ENCODE measurements at regions not wholly inside any gene's neighbourhood (a gene's known extent, or its start where the extent isn't known, plus 50 kb on each side); places are given as distances from the start of the nearest gene placed in this dataset.

DNA sequence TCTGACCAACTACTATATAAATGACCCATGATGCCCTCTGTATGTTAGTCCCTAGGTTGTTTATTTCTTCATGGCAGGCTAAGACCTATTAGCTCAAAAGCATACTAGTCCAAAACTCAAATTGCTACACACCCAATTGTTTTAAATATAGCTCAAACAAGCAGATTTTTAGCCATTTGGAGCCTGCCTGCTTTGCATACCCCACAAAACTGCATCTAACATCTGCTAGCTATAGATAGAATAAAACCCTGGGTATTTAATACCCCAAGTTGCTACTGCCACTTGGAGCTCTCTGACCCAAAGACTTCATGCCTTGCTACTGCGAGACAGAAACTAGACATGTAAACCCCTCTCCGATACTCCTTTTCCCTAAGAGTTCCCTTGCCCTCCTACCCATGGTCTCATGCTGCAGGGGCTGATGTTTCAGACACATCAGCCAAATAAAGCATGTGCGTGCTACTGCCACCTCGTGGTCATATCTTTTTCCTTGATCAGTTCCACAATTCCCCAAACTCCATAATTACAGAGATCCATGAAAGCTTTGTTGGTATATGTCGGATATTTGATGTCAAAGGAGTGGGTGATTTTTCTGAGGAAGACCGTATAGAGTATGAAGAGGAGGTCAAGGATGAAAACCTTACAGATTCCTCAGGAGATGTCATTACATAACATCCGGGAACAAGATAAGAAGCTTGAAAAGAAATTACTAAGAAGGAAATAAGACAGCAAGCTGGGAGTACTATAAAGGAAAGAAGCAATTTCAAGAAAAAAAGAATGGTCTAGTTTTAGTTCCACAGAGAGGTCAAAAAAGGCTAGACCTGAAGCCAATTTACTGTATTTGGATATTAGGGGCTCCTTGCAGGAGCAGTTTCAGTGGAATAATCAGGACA lies 386.6 kb downstream of the SH2D4B start:
- DNase-seq (ENCODE audit: low read depth), result peak; percentile 8
- TF ChIP-seq, protein P1, sequence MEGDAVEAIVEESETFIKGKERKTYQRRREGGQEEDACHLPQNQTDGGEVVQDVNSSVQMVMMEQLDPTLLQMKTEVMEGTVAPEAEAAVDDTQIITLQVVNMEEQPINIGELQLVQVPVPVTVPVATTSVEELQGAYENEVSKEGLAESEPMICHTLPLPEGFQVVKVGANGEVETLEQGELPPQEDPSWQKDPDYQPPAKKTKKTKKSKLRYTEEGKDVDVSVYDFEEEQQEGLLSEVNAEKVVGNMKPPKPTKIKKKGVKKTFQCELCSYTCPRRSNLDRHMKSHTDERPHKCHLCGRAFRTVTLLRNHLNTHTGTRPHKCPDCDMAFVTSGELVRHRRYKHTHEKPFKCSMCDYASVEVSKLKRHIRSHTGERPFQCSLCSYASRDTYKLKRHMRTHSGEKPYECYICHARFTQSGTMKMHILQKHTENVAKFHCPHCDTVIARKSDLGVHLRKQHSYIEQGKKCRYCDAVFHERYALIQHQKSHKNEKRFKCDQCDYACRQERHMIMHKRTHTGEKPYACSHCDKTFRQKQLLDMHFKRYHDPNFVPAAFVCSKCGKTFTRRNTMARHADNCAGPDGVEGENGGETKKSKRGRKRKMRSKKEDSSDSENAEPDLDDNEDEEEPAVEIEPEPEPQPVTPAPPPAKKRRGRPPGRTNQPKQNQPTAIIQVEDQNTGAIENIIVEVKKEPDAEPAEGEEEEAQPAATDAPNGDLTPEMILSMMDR (IDR thresholded peaks at IDR 0.05; ENCODE audit: control insufficient read depth, extremely low read depth, insufficient read depth), result peak; percentile 74
- no peak overlapping the region for H3K4me3 ChIP-seq (ENCODE audit: low read depth, low read length)

DNA sequence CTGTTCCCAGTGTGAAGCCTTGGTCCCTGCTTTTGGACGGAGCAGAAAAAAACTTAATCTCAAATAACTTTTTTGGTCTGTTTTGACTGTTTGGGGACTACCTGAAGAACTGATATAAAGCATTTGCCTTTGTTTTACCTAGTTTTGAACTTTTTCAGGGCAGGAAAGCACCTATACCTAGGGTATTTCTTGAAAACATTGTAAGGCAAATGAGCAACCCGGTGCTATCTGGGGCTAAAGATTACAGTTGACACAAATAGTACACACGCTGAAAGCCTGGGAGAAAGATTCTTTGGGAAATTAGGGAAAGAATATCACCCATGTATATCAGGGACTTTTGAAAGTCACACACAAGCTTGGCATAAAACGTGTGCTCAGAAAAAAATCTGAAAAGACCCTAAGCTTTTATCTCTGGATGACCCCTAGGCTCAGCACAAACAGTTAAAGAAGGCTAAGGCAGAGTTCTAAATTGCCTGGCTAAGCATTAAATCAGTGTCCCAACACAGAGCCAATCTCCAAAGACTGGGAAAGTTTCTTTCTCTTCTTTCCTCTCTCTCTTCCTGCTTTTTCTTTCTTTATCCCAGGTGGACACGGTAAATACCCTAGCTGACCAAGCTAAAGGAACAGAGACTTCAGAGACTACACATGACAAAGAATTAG lies 389.8 kb downstream of the SH2D4B start:
- H3K4me3 ChIP-seq (ENCODE audit: low read depth, low read length), result no peak overlapping the region
- no peak for DNase-seq (ENCODE audit: low read depth)
- TF ChIP-seq, protein P1 (IDR thresholded peaks at IDR 0.05; ENCODE audit: control insufficient read depth, extremely low read depth, insufficient read depth), result no peak

DNA sequence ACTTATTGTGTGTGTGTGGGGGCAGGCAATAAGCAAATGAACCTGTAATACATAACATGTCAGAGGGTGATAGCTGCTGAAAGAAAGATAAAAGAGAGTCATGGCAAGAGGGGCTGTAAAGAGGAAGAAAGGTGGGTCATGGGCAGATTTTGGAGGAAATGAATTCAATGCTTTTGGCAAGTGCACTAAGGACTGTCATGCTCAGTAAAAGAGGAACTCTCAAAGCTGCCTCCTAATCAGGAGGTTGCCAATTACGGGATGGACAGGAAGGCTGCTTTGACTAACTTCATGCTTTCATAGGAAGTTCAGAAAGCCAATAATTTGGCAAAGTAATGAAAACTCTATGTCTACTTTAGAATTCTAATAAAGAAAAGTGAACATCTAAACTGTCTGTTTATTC lies 401.2 kb downstream of the SH2D4B start:
- DNase-seq (ENCODE audit: low read depth), result no peak
- TF ChIP-seq, protein P1 (IDR thresholded peaks at IDR 0.05; ENCODE audit: control insufficient read depth, extremely low read depth, insufficient read depth), result no peak
- no peak overlapping the region for H3K4me3 ChIP-seq (ENCODE audit: low read depth, low read length)

DNA sequence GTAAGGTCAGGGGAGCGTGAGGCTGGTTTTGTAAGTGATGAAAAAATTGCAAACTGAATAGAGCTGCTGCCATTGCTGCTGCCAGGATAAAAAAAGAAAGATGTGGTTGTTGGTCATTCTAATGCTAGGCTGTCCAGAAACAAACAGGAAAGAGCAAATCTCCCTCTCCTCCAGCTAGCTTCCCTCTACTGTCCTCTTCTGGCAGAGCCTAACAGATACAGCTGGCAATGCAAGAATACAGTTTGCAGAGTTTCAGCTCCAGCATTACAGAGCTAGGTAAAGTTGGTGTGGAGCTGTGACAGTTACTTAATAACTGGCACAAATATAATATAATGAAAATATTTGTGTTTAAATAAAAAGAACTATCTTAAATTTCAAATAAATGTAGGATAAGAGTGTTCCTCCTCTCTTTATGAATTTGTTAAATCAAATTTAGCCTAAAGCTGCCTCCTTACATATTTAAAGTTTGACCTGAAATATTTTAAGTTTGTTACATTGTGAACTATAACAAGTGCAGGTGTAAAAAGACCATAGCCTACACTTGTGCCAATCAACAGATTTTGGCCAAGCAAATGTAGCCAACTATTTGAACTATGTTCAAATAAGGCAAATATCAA lies 407.7 kb downstream of the SH2D4B start:
- TF ChIP-seq, protein P1 (IDR thresholded peaks at IDR 0.05; ENCODE audit: control insufficient read depth, extremely low read depth, insufficient read depth), result peak; percentile 94
- DNase-seq (ENCODE audit: low read depth), result peak; percentile 23
- H3K4me3 ChIP-seq (ENCODE audit: low read depth, low read length), result no peak overlapping the region

DNA sequence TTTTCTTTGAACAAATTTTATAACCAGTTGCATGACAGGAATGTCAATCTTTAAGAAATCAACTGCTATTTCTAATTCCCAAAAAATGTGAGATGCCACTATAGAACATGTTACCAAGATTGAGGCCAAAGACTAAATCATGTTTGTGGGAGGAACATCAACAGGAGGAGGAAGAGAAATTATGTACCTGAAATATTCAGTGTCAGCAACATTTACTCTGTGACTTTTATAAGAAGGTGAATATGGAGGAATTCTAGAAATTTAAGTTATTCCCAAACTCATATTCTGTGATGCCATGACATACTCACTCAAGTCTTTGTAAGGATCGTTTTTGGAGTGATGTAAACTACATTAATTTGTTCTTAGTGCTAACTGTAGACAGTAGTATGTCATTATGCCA lies 408.4 kb downstream of the SH2D4B start:
- no peak overlapping the region for H3K4me3 ChIP-seq (ENCODE audit: low read depth, low read length)
- no peak for DNase-seq (ENCODE audit: low read depth)
- TF ChIP-seq, protein P1 (IDR thresholded peaks at IDR 0.05; ENCODE audit: control insufficient read depth, extremely low read depth, insufficient read depth), result no peak

DNA sequence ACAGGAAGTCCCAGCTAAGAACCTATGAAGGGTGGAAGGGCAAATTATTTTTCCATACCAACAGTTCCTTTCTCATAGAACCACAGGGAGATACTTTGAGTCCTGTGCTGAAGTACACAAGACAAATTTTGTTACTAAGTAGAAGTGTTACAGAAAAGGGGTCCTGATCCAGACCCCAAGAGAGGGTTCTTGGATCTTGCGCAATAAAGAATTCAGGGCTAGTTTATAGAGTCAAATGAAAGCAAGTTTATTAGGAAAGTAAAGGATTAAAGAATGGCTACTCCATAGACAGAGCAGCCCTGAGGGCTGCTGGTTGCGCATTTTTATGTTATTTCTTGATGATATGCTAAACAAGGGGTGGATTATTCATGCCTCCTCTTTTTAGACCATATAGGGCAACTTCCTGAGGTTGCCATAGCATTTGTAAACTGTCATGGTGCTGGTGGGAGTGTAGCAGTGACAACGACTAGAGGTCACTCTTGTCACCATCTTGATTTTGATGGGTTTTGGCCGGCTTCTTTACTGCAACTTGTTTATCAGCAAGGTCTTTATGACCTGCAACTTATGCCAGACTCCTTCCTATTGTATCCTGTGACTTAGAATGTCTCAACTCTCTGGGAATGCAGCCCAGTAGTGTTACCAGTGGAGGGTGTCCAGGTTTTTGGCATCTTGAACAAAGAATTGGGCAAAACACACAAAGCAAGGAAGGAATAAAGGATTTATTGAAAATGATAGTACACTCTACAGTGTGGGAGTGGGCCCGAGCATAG lies 409.4 kb downstream of the SH2D4B start:
- DNase-seq (ENCODE audit: low read depth), result peak; percentile 77
- H3K4me3 ChIP-seq (ENCODE audit: low read depth, low read length), result no peak overlapping the region
- TF ChIP-seq, protein P1 (IDR thresholded peaks at IDR 0.05; ENCODE audit: control insufficient read depth, extremely low read depth, insufficient read depth), result no peak

All from LNCaP clone FGC (cell line).